GM19328 (cell line): ENCODE measurements at regions not wholly inside any gene's neighbourhood (a gene's known extent, or its start where the extent isn't known, plus 50 kb on each side); places are given as distances from the start of the nearest gene placed in this dataset.

Source experiments
- ATAC-seq: cut with Tn5 transposase; IDR thresholded peaks from one replicate; pipeline ENCODE4 v1.9.1; 2021; ENCODE audit warnings: mild to moderate bottlenecking, moderate library complexity; ENCODE audit not compliant: unreplicated experiment

- no peak for ATAC-seq
Observed at GRCh38 chr5:166358127-166358830, 1933.2 kb upstream of the WWC1 start.

DNA sequence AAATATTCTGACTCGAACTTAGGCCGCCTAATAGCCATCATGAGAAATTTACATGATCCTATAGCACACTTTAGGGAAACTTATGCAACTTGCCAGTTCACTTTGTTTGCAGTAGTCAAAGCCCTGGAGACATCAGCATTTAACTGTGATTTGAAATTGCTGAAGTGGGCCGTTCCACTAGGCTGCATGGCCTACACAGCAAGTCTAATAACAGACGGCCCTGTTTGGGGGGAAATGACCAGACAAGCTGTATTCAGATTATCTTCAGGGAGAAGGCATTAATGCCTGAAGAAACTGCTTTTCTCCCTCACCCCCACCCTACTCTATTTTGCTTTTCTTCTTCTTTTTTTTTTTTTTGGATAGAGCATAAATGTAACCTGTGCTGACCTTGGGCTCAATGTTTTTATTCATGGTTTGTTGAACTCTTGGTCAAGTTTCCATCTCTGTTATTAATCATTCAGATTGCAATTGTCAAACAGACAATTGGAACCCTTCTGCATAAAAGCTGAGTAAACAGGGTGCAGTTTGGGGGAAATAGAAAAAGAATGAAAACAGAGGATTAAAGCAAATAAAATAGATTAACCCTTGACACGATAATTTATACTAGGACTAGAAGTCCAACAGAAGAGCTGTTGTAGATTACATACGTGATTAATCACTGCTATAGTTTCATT lies 1928.2 kb upstream of the WWC1 start:
- no peak for ATAC-seq

DNA sequence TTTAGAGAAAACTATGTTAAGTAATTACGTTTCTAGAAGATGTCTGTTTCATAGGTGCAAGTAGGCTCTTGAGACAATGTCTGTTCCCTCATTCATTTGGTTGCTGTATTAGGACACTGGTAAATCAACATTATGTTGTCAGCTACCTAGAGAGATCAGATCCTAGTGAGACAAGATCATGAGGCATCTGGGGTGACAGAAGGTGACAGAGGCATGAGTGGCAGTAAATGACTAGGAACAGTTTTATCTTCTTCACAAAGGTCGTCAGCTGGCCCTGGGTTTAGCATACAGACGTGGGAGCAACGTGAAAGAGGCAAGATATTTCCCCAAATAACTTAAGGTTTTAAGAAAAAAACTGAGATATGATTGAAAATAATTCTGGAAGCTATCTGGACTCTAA lies 1926.3 kb upstream of the WWC1 start:
- no peak for ATAC-seq

DNA sequence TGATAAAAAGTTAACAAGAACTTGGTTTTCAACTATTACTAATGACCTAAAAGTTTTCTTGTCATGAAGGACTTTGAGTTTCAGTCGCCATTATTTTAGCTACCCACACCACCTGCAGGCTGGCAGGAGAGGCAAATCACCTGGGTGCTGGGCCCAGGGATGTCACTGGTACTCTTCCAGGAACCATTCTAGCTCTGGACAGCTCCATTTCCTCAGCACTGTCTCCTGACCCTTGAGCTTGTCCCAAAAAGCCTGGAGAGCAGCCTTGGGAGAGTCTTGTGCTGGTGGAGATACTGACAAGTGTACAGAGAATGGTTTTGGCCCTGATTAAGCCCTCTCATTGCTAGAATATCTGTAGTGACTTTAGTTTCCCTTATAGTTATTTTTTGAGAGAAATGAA lies 1924.1 kb upstream of the WWC1 start:
- ATAC-seq = no peak

- no peak for ATAC-seq
Observed at GRCh38 chr5:166369346-166369745, 1922.1 kb upstream of the WWC1 start.

- no peak for ATAC-seq
Observed at GRCh38 chr5:166369807-166370206, 1921.6 kb upstream of the WWC1 start.

- ATAC-seq = no peak
Observed at GRCh38 chr5:166370928-166371690, 1920.3 kb upstream of the WWC1 start.

- no peak for ATAC-seq
Observed at GRCh38 chr5:166373817-166374216, 1917.6 kb upstream of the WWC1 start.

DNA sequence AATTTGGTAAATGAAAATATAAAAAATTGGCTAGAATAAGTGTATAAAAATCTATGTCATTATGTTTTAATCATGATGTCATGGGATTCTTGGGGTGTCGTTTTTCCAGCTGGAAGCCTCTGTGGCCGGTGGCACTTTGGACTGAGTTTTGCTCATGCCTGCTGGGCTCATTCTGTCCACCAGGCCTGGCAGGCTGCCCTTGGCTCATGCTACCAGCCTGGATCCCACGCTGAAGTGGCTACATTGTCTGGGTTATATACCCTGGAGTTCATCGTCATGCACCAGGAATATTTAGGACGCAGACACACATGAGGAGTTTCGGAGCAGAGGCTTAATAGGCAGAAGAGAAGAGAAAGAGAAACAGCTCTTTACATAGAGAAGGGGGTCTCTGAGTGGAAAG lies 1913.7 kb upstream of the WWC1 start:
- ATAC-seq = no peak

GRCh38 chr5:166379517-166379916 lies 1911.9 kb upstream of the WWC1 start:
- no peak for ATAC-seq

DNA sequence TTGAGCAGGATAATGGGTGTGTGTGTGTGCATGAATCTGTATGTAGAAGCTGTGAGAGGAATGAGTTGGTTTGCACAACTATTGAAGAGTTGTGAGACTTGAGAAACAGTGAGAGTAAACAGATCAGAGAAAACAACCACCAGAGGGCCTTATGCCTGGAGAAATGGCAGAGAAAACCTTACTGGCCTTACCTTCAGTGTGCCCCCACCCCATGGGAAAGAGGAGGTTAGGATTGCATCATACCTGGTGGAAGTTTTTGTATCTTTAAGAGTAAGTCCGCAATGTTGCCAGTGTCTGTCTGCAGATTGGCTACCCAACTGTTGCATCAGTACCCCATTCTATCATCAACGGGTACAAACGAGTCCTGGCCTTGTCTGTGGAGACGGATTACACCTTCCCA lies 1909.4 kb upstream of the WWC1 start:
- ATAC-seq = no peak

- no peak for ATAC-seq
Observed at GRCh38 chr5:166398131-166398530, 1893.3 kb upstream of the WWC1 start.

DNA sequence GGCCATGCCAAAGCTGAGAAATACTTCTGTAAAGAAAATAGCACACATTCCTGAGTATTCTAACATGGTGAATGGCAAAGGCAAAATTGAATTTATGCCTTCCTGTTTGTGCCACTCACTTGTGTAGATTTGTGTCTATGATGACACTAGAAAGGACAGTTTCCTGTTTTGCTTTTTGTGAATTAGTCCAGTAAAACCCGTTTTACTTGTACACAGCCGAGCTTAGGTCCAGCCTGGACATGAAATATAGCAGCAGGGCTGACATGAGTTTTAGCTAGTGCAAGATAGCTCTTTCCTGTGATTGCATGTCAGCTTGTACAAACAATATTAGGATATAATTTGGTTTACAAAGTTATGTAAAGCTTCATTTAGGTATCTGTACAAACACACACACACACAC lies 1891.7 kb upstream of the WWC1 start:
- ATAC-seq = no peak

- no peak for ATAC-seq
Observed at GRCh38 chr5:166401391-166401790, 1890.1 kb upstream of the WWC1 start.

GRCh38 chr5:166412191-166412590 lies 1879.3 kb upstream of the WWC1 start:
- ATAC-seq = no peak

DNA sequence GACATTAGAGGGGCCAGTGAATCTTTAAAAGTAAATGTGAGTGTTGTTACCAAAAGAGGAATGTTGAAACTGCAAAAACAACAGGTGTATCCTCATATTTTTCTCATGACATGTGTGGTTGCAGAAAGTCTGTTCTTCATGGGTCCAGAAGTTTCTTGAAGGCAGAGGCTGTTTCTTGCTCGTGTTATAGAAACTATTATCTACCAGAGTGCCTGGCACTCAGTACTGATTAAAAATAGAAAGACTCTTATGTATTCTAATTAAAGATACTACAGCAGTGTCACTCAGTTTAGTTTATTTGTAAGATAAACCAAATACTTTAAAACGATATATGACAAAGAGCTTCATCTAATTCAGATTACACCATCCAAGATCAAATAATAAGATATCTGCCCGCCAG lies 1864.2 kb upstream of the WWC1 start:
- ATAC-seq = no peak

DNA sequence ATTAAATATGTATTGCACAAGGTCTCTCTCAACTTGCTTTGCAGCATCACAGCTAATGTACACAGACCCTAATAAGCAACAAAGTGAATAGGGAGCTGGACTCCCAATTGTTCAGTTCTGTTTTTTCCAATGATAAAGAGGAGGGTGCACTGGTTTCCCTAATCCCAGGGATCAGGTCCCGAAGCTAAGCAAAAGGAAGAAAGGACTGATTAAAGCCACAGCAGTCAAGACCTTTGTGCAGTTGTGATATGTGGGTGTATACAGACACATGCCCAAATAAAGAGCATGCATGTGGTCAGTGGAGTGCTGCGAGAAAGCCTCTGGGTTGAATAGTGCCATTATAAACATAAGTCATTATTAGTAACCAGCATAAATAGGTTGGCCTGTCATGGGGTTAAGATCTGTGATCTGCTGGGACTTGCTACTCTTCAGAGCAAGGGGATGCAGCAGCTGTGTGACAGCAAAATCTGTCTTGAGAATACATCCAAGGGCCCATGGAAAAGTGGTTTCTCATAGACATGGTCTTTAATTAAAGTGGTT lies 1863.1 kb upstream of the WWC1 start:
- ATAC-seq = no peak

DNA sequence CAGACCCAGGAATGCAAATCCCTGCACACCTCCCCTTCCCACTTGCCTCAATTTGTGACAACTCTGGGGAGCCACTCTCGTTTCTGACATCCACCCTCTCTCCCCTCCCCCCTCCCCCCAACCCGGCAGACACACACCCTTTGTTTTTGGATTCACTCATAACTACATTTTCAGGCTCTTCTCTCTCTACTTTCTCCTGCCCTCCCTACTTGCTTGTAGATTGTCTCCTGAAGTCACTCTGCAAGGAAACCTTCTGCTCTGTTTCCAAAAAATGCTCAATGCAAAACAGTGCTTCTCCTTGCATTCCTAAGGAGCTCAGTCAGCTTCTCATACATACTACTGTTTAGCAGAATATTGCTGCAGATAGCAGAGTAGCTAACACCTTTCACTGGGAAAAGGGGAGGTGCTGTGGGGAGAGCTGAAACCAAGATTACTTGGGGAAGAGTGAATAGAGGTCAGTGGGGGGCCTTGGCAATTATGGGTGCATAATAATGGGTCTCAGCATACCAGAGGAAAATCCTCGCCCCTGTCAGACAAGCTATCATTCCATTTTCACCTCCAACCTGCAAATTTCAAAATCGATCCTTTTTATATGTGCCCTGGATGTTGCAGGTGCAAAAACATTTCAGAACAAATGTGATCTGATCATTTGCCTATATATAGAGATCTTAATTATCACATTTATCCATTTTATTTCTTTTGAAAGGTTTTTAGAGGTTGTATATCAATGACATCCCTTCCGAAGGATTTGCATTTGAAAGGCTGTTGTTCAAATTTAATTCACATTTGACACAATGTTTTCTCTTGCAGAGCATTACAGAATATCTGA lies 1860.7 kb upstream of the WWC1 start:
- ATAC-seq = no peak

DNA sequence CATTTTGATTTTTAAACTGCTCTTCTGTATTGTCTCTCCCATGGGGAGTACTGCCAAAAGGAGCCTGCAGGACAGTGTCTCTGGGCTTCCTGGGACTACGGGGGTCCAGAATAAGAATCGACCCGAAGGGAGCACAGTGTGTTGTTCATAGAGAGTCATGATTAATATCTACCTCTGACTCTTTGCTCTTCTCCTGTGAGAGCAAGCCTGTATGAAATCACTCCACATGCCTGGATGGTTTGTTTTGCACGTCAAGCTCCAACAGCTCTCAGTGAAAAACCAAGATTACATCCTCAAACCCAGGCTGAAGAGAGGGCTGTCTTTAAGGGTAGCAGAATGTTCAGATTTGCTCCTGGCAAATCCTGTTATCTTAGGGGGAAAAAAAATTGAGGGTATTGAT lies 1860.0 kb upstream of the WWC1 start:
- no peak for ATAC-seq

GRCh38 chr5:166433679-166434078 lies 1857.8 kb upstream of the WWC1 start:
- no peak for ATAC-seq

DNA sequence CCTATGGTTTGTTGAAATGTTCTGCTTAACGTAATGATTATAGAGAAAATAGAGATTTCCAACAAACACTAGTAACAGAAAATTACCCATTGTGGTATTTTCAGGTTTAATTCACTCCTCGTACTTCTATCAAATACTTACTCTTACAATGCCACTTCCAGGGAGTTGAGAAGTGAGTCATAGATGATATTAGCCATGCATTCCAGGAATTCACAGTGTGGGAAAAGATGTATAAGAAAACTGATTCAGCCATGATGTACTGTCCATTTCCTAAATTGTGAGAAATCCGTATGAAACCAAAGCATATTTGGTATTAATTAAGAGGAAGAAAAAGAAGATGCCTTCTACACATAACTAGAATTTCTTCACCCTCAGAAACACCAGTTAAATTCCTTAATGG lies 1854.6 kb upstream of the WWC1 start:
- ATAC-seq = no peak
